Breast epithelium (tissue), 4 donors: ENCODE measurements at regions not wholly inside any gene's neighbourhood (a gene's known extent, or its start where the extent isn't known, plus 50 kb on each side); places are given as distances from the start of the nearest gene placed in this dataset.
A peak's percentile ranks its signal among the peaks of the same experiment; 100 is the strongest.

Source experiments
- DNase-seq, 2 donors: peaks; one replicate each; pipeline ENCODE4 v3.0.0-alpha.2; 2019; ENCODE audit warnings: low spot score in 2 of 2
- H3K27ac ChIP-seq, 2 donors: fragments of 200-600 bp; sonication (generic) in 1 of 2; one replicate each; pipeline ENCODE4 v1.5.1; 2016 to 2019; ENCODE audit warnings: mild to moderate bottlenecking in 1 of 2
- H3K27me3 ChIP-seq, 2 donors: fragments of 200-600 bp; sonication (generic) in 1 of 2; one replicate each; pipeline versions ENCODE4 v1.5.1 to v1.6.0; 2017 to 2019; ENCODE audit warnings: control low read depth in 1 of 2, mild to moderate bottlenecking in 1 of 2
- H3K36me3 ChIP-seq: fragments of 200-600 bp; one replicate; pipeline ENCODE4 v1.5.1; 2019
- H3K4me1 ChIP-seq, 2 donors: fragments of 200-600 bp; sonication (generic); one replicate each; pipeline ENCODE4 v1.5.1; 2016 to 2019; ENCODE audit warnings: control low read depth in 1 of 2
- H3K4me3 ChIP-seq, 3 donors: fragments of 200-600 bp; sonication (generic); 1 replicate in 2 of 3; 2 replicates in 1 of 3; pipeline ENCODE4 v1.5.1; 2016 to 2019; ENCODE audit warnings: mild to moderate bottlenecking in 3 of 3, moderate library complexity in 2 of 3
- H3K9me3 ChIP-seq, 2 donors: fragments of 200-600 bp; sonication (generic) in 1 of 2; one replicate each; pipeline ENCODE4 v1.5.1; 2016 to 2019; ENCODE audit warnings: control low read depth in 1 of 2
- CTCF ChIP-seq, 3 donors: fragments of 450-650 bp; IDR thresholded peaks; one replicate each; pipeline ENCODE4 v1.5.1; 2016 to 2017; ENCODE audit warnings: antibody characterized with exemption in 3 of 3, mild to moderate bottlenecking in 3 of 3, moderate library complexity in 3 of 3
- POLR2A ChIP-seq: fragments of 450-650 bp; IDR thresholded peaks from one replicate; pipeline ENCODE4 v1.6.1; 2016; ENCODE audit warnings: antibody characterized with exemption, mild to moderate bottlenecking, moderate library complexity
- POLR2AphosphoS5 ChIP-seq, 3 donors: sonication (generic); formaldehyde crosslinking; IDR thresholded peaks; one replicate each; pipeline ENCODE4 v1.6.1; 2017; ENCODE audit warnings: antibody characterized with exemption in 3 of 3
- intact Hi-C: fragments of 100-400 bp; cut with DNase I; formaldehyde crosslinking; loops from one replicate; pipeline ENCODE4 v1.15.1; 2023; ENCODE audit warnings: low total_unique reads

- H3K4me1 ChIP-seq = no peaks in the 10 kb centered on the region
- DNase-seq = no peak
- TF ChIP-seq POLR2AphosphoS5 (IDR thresholded peaks at IDR 0.05) (no peak), POLR2A (no peak), CTCF (IDR thresholded peaks at IDR 0.05) (no peak)
- intact Hi-C loops = loop anchor here (5.0 to 10.0 kb wide), 2 partner anchors 671 to 918 kb away; no protein-coding TSS in a partner anchor
- H3K27ac ChIP-seq = no peak overlapping the region
- no peak overlapping the region for H3K4me3 ChIP-seq
- no peaks in the 10 kb centered on the region for H3K27me3 ChIP-seq
- H3K9me3 ChIP-seq = no peaks in the 10 kb centered on the region
- no peaks in the 10 kb centered on the region for H3K36me3 ChIP-seq
Measured at GRCh38 chr9:19936598-19936997, 147.8 kb upstream of the SLC24A2 start.

GRCh38 chr9:19935422-19935821 lies 146.6 kb upstream of the SLC24A2 start:
- TF ChIP-seq POLR2A = no peak
- no peak for TF ChIP-seq POLR2AphosphoS5 (IDR thresholded peaks at IDR 0.05)
- no peak for TF ChIP-seq CTCF (IDR thresholded peaks at IDR 0.05)
- intact Hi-C loops = loop anchor here (5.0 to 10.0 kb wide), 2 partner anchors 672 to 919 kb away; no protein-coding TSS in a partner anchor
- Histone ChIP-seq H3K9me3 (no peaks in the 10 kb centered on the region), H3K27me3 (no peaks in the 10 kb centered on the region), H3K27ac (no peak overlapping the region), H3K4me3 (no peak overlapping the region), H3K36me3 (no peaks in the 10 kb centered on the region), H3K4me1 (no peaks in the 10 kb centered on the region)
- no peak for DNase-seq

- Histone ChIP-seq H3K9me3 (no peaks in the 10 kb centered on the region), H3K36me3 (no peaks in the 10 kb centered on the region), H3K27me3 (no peaks in the 10 kb centered on the region), H3K4me1 (no peaks in the 10 kb centered on the region), H3K27ac (no peak overlapping the region), H3K4me3 (peak overlapping the region; percentile 48 to 61 (median 49))
- intact Hi-C loops = loop anchor here (10.0 kb wide), 1 partner anchor 920 kb away; no protein-coding TSS in a partner anchor
- TF ChIP-seq POLR2AphosphoS5 (IDR thresholded peaks at IDR 0.05) (no peak), CTCF (IDR thresholded peaks at IDR 0.05) (no peak), POLR2A (no peak)
- DNase-seq = no peak
Measured at GRCh38 chr9:19934301-19934871, 145.5 kb upstream of the SLC24A2 start.

- H3K4me1 ChIP-seq = no peaks in the 10 kb centered on the region
- TF ChIP-seq POLR2AphosphoS5 (IDR thresholded peaks at IDR 0.05) (no peak), CTCF (IDR thresholded peaks at IDR 0.05) (no peak), POLR2A (no peak)
- no peaks in the 10 kb centered on the region for H3K9me3 ChIP-seq
- no peak for DNase-seq
- H3K4me3 ChIP-seq = no peak overlapping the region
- H3K27ac ChIP-seq = no peak overlapping the region
- no peaks in the 10 kb centered on the region for H3K36me3 ChIP-seq
- intact Hi-C loops = loop anchor here (10.0 kb wide), 1 partner anchor 924 kb away; no protein-coding TSS in a partner anchor
- no peaks in the 10 kb centered on the region for H3K27me3 ChIP-seq
Measured at GRCh38 chr9:19931098-19931890, 142.5 kb upstream of the SLC24A2 start.

GRCh38 chr9:19927560-19927959 lies 138.7 kb upstream of the SLC24A2 start:
- DNase-seq = no peak
- H3K27ac ChIP-seq = no peak overlapping the region
- TF ChIP-seq POLR2AphosphoS5 (IDR thresholded peaks at IDR 0.05) (no peak), POLR2A (no peak), CTCF (IDR thresholded peaks at IDR 0.05) (no peak)
- intact Hi-C loops = no loop called here
- H3K36me3 ChIP-seq = no peaks in the 10 kb centered on the region
- no peaks in the 10 kb centered on the region for H3K27me3 ChIP-seq
- H3K4me3 ChIP-seq = no peak overlapping the region
- H3K4me1 ChIP-seq = no peaks in the 10 kb centered on the region
- no peaks in the 10 kb centered on the region for H3K9me3 ChIP-seq
